NCI-H2171 treated with DMSO at 0.1 percent for 48 hours (cell line): ENCODE measurements at regions not wholly inside any gene's neighbourhood (a gene's known extent, or its start where the extent isn't known, plus 50 kb on each side); places are given as distances from the start of the nearest gene placed in this dataset.
A peak's percentile ranks its signal among the peaks of the same experiment; 100 is the strongest.

Experiments
- DNase-seq: peaks from one replicate; lab custom pipeline; 2025; lab: John Stamatoyannopoulos, UW

DNA sequence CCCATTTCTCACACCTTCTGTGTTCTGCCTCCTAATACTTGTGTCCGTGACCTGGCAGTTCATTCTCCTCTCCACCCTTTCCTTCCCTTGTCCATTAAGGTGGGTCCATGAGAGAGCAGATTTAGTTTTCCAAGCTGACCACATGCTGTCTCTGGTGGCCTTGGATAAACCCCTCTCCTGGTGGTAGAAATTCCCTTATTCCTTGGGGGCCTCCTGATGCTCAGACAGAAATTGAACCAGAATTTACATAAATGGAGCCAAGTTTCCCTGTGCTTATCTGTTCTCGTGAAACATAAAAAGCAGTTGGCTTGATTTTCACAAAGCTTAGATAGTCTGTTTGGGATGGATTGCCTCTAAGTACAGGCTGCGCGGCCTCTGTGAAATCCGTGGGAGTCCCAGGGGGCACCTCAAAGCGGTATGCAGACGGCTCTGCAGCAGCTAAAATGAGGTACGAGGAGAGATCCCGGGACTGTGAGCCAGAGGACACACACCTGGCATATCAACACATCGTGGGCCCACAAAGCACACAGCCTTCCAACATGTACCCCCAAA lies 101.0 kb upstream of the NMNAT3 start:
- DNase-seq = no peak

DNA sequence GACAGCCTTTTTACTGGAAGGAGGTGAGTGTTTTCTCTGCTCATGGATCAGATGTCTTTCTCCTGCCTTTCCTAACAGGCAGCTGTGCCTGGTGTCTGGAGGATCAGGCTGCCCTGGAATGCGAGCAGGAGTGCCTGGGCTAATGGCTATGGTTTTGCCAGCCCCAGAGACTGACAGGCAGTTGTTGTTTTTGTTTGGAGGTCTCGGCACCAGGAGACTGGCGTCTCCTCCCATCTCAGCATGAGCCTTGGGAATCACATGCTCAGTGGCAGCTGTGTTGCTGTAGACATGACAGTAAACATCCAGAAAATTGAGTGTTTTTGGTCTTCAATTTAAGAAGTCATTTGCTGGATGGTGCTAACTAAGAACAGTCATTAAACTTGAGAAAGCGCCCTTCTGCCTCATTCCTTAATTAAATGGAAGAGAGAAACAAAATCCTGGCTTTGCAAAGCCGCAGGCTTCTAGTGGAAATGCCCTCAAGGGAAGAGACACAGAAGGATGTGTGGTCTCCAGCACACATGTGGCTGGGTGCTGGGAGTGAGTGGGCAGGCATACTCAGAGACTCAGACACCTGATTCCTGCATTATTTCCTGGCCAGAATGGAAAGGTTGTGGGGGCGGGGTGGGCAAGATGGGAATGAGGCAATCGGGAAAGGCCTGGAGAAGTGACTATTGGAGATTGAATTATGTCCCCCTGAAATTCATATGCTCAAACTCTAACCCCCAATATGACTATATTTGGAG lies 97.0 kb upstream of the NMNAT3 start:
- peak; percentile 96 for DNase-seq

DNA sequence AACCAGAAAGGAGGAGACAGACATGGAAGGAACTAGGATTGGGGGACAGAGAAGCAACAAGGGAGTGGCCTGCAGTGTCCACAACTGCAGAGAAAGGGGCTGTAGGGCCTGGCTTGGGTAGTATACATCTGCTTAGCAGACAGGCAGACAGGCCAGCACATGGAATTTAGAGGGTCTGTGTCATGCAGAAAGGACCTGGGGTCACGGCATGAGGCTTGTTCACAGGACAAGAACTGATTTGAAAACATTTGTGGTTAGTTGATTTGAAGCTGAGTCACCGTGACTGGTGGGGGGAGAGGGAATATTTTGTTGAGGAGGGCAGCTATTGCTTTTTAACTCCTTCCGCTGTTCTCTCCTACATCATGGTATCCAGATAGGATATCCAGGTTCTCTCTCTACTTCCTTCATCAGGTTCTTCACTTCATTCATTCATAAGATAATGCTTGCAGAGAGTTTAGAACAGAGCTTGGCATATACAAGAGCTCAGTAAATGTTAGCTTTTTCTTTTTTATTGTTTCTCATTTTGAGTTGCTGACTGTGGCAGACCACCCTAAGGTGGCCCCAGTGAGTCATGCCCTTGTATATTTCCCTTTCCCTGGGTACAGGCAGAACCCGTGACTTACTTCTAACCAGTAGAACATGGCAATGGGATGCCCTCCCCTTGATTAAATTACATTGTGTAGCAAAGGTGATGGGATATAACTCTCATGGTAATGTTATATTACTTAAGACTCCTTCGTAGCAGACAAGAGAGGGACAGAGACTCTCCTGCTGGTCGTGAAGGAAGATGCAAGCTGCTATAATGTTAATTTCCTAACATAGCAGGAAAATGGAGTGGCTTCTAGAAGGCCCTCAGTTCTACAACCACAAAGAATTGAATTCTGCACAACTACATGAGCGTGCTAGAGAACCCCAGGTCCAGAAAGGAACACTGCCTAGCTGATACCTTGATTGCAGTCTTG lies 95.0 kb upstream of the NMNAT3 start:
- no peak for DNase-seq

DNA sequence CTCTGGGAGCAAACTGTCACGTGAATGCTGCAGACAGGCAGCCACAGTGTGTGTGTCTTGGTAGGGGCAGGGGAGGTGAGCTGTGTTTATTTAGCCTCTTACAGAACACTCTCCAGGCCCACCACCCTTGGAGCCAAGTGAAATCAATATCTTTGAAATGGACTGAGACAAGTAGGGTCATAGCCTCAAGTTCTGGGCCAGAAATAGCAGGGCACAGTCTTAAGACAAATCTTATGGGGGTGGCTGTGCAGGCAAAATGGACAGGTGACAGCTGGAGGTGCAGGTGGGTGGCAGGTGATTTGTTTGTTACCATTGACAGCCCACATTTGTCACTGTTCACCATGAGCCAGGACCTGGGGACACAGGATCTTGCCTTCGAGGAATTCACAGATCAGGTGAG lies 93.6 kb upstream of the NMNAT3 start:
- no peak for DNase-seq

- DNase-seq = no peak
These were observed 92.8 kb upstream of the NMNAT3 start for GRCh38 chr3:139770577-139770976.

DNA sequence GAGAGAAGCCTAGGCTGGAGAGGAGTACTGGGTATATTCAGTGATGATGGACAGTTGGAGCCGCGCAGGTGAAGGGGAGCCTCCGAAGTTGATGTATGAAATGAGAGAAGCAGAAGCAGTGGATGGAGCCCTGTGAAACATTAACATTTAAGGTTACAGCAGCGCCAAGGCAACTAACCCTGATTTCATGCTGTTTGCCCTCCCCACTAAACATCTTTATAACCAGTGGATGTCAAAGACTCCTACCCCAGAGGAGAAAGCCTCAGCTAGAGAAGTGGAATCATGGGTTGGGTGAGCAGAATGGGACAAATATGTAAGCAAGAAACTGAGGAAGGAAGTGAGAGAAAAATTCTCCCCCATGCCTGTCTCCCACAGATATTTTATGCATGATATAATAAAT lies 92.0 kb upstream of the NMNAT3 start:
- DNase-seq = no peak

GRCh38 chr3:139764936-139765335 lies 87.2 kb upstream of the NMNAT3 start:
- DNase-seq = no peak

DNA sequence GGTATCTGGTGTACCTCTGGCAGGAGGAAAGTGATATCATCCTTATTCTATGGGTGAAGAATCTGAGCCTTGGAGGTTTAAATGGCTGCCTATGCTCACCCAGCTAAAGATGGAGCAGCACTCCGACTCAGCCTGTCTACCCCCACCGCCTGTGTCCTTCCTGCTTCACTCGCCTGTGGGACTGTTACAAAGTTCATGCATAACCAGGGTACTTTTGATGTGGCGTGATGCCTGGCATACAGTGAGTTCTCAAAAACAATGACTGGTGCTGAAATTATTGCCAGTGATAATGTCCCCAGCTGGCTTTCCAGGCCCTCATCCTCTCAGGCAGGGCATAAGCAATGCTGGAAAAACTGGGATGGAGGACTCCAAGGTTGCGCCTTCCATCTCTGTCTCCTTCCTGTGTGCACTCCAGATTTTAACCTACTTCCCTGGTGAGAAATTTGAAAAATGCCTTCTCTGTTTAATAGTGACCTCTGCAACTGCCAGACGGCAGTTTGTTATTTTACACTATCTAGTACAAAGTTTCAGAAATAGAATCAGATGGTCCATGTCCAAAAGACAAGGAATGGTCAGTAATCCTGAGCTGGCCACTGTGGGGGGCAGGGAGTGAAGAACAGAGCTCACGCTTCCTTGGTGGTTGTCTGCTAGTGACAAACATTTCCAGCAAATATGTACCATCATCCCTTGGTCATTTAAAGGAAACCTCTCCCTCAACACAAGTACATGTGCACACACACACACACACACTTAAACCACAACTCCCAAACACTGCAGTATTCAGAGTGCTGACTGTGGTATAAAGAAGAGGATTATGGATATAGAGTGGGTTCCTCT lies 86.5 kb upstream of the NMNAT3 start:
- no peak for DNase-seq

DNA sequence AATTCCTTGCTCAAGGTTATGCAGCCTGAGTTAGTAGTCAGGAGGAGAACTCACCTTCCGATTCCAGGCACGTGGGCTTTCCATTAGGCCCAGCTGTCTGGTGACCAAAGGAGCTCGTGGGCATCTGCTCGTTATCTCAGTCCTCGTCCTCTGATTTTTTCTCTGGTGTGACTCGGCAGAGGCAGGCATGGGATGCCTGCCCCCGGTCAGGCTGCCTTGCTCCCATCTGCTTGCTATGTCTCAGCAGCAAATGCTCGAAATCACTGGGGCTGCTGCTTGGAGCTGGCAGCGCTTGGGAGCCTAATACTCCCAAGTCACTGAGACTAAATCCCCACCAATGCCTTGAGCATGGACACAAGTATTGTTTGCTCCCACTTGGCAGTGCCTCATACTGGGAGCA lies 84.5 kb upstream of the NMNAT3 start:
- DNase-seq = peak; percentile 46

GRCh38 chr3:139759470-139759869 lies 81.7 kb upstream of the NMNAT3 start:
- no peak for DNase-seq

- DNase-seq = no peak
These were observed 81.0 kb upstream of the NMNAT3 start for GRCh38 chr3:139758654-139759291.

DNA sequence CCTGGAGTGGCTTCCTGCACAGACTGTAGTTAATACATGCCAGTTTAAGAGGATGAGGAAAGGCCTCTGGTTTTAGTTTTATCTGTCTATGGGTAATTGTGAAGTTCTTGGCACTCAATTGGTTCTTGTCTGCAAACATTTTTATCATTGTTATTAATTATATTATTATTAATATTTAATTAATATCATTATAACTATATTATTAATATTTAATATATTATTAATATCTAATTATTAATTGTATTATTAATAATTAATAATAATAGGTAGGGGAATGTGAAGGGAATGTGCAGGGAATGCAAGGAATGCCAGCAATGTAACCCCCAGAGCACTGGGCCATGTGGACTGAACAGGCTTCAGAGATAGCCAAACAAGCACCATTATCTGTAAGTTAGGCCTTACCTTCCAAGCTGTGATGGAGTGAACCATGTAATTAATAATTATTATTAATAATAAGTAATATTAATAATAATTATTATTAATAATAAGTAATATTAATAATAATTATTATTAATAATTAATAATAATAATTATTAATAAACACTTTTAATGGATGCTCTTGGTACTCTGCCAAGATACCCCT lies 79.8 kb upstream of the NMNAT3 start:
- no peak for DNase-seq

DNA sequence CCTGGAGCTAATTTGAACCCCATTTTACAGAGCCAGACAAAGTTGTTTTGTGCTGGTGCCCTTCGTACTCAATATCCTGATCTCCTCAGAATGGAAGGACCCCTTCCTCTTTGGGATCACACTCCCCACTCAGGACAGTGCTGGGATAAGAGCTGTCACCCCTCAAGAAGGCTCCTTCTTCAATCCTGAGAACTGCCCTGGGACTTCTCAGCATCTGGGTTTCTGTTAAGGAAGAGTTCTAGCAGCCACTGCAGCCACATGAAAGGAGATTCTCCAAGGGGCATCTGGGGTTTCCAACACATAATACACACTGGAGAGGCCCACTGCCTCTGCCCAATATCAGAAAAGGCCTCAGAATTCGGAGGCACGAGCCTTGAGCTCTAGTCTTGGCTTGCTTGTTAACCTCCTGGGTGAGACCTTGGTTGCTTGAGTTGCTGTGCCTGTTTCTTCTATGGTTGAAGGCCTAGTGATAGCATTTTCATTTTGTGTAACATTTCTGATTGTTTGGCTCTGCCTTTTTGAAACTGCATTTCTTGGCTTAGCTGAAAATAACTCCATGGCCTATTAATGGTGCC lies 78.8 kb upstream of the NMNAT3 start:
- no peak for DNase-seq

GRCh38 chr3:139755551-139755950 lies 77.8 kb upstream of the NMNAT3 start:
- DNase-seq = no peak

DNA sequence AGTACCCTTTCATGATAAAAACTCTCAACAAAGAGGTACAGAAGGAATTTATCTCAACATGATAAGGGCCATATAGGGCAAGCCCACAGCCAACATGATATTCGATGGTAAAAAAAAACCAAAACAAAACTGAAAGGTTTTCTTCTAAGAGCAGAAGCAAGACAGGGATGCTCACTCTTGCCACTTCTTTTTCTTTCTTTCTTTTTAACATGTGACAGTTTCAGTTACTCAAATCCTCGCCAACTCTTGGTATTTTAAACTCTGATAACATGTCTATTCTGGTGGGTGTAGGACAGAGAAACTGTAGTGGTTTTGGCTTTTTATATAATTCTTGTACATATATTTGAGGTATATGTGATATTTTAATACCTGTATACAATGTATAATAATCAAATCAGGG lies 74.0 kb upstream of the NMNAT3 start:
- DNase-seq = no peak

- DNase-seq = no peak
These were observed 68.7 kb upstream of the NMNAT3 start for GRCh38 chr3:139746481-139746880.

DNA sequence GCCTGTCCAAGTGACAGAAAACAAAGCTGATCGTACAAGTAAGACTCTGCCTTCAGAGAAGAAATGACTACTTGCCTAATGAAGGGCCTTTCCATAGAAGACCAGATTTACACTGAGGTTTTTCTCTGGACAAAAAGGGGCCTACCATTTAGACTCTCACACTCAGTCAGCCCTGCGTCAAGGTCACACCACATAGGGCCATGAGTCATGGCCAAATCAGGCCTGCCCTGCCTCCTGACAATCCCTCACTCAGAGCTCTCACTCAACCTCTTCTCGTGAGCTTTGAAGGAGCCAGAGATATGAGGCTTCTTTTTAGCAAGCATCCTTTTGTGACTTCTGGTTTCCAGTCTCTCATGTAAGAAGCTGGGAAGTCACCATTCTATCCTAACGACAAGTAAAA lies 68.1 kb upstream of the NMNAT3 start:
- DNase-seq = no peak

DNA sequence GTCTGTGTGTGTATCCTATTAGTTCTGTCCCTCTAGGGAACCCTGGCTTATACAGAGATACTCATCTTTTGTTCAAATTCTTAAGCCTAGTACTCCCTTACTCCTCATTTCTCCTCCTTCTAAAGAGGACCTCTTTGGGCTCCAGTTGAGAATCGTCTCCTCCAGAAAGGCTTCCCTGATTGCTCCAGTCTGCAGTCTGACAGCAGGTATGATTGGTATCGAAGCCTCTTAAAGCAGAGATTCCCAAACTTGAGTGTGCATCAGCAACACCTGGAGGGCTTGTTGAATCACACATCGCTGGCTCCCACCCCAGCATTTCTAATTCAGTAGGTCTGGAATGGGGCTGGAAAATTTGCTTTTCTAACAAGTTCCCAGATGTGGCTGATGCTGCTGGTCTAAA lies 60.9 kb upstream of the NMNAT3 start:
- DNase-seq = no peak

- no peak for DNase-seq
These were observed 60.0 kb upstream of the NMNAT3 start for GRCh38 chr3:139737682-139738361.

DNA sequence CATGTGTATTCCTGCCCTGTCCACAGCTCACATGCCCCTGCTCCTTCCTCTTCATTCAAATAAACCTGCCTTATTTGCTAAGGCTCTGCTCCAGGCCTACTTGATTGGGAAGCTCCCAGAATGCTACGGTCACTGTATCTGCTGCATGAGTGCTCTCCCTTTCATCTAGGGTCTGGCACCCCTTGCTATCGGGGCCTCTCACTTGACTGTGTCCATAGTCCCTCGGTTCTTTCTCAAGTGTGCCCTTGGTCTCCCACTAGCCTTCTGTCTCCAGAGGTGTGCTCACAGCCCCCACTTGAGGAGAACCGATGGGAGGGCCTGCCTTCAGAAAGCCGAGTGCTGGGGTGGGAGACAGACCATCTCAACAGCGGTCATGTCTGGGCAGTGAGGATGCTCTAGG lies 57.4 kb upstream of the NMNAT3 start:
- no peak for DNase-seq
